Panc1 (cell line): ENCODE measurements at regions not wholly inside any gene's neighbourhood (a gene's known extent, or its start where the extent isn't known, plus 50 kb on each side); places are given as distances from the start of the nearest gene placed in this dataset.

ENCODE experiments used
- ATAC-seq: fragments of 200-7000 bp; cut with Tn5 transposase; 2 replicates; pipeline ENCODE4 v1.9.1; 2020; ENCODE audit warnings: mild to moderate bottlenecking, moderate library complexity
- BruUV-seq: library from RNA; stranded (reverse); fragments of 400-500 nt; replicated peaks from 2 replicates; lab custom pipeline; 2021; lab: Mats Ljungman, UMichigan
- CTCF ChIA-PET: fragments of 300-600 bp; sonication (Branson Sonifier 250); formaldehyde crosslinking; loops from one replicate; lab custom pipeline; 2022; ENCODE audit warnings: antibody characterized with exemption; lab: Charles Lee
- POLR2A ChIA-PET: fragments of 300-600 bp; sonication (Branson Sonifier 250); formaldehyde crosslinking; loops from one replicate; lab custom pipeline; 2022; ENCODE audit warnings: antibody characterized with exemption; lab: Charles Lee
- DNase-seq: peaks from one replicate; pipeline ENCODE4 v3.0.0-alpha.2; 2010; ENCODE audit warnings: low read depth, low spot score
- H3K27ac ChIP-seq: 2 replicates; pipeline ENCODE4 v1.5.1; 2011; ENCODE audit warnings: mild to moderate bottlenecking, low read length, inconsistent platforms
- H3K27me3 ChIP-seq: fragments of 200-500 bp; sonication (Bioruptor generic); 2 replicates; pipeline ENCODE4 v1.6.0; 2014; ENCODE audit warnings: low read length, inconsistent platforms; ENCODE audit not compliant: control insufficient read depth, insufficient read depth
- H3K36me3 ChIP-seq: fragments of 200-500 bp; sonication (Bioruptor generic); 2 replicates; pipeline ENCODE4 v1.5.1; 2014; ENCODE audit warnings: inconsistent platforms, mild to moderate bottlenecking, low read length, moderate library complexity; ENCODE audit not compliant: control insufficient read depth, insufficient read depth
- H3K4me1 ChIP-seq: 2 replicates; pipeline ENCODE4 v1.5.1; 2011; ENCODE audit warnings: inconsistent platforms, mild to moderate bottlenecking, low read length, moderate library complexity; ENCODE audit not compliant: control insufficient read depth, insufficient read depth
- H3K4me3 ChIP-seq, 2 experiments: 2 replicates each; pipeline ENCODE4 v1.5.1; 2011 to 2012; ENCODE audit warnings: low read depth in 2 of 2, low read length in 2 of 2, mild to moderate bottlenecking in 2 of 2, inconsistent platforms in 1 of 2, moderate library complexity in 1 of 2
- H3K9me3 ChIP-seq: fragments of 200-500 bp; sonication (Bioruptor generic); 2 replicates; pipeline ENCODE4 v1.5.1; 2014; ENCODE audit warnings: low read depth, mild to moderate bottlenecking, inconsistent platforms, low read length, moderate library complexity; ENCODE audit not compliant: control insufficient read depth, insufficient read depth
- POLR2AphosphoS5 ChIP-seq: IDR thresholded peaks from 2 replicates; pipeline ENCODE4 v1.6.1; 2012; ENCODE audit warnings: mild to moderate bottlenecking, low read depth, low read length, moderate library complexity
- SIN3A ChIP-seq: IDR thresholded peaks from 2 replicates; pipeline ENCODE4 v1.6.1; 2012; ENCODE audit warnings: low read depth, mild to moderate bottlenecking, low read length, moderate library complexity, borderline replicate concordance; ENCODE audit not compliant: insufficient read depth
- TCF7L2 ChIP-seq: IDR thresholded peaks from 2 replicates; pipeline ENCODE4 v1.6.1; 2011; ENCODE audit warnings: mild to moderate bottlenecking, low read depth, low read length, inconsistent platforms
- in situ Hi-C: cut with HindIII; loops from 2 replicates; pipeline ENCODE4 v1.10.0; 2016; ENCODE audit warnings: low sequenced_read_pairs, low pct_unique_long_range_greater_than_20kb
- intact Hi-C: fragments of 100-400 bp; cut with micrococcal nuclease; formaldehyde crosslinking; loops from one replicate; pipeline ENCODE4 v1.10.0; 2022; ENCODE audit not compliant: unreplicated experiment
- TF ChIP-seq, protein P1 (sequence below), 2 experiments: IDR thresholded peaks; 2 replicates each; pipeline ENCODE4 v1.6.1; 2011 to 2012; ENCODE audit warnings: low read depth in 2 of 2, control low read depth in 1 of 2, low read length in 1 of 2, mild to moderate bottlenecking in 1 of 2, moderate library complexity in 1 of 2; ENCODE audit not compliant: insufficient read depth in 1 of 2
- TF ChIP-seq, protein P2 (sequence below): fragments of 450-650 bp; IDR thresholded peaks from 2 replicates; pipeline ENCODE4 v1.5.1; 2017; ENCODE audit warnings: mild to moderate bottlenecking

DNA sequence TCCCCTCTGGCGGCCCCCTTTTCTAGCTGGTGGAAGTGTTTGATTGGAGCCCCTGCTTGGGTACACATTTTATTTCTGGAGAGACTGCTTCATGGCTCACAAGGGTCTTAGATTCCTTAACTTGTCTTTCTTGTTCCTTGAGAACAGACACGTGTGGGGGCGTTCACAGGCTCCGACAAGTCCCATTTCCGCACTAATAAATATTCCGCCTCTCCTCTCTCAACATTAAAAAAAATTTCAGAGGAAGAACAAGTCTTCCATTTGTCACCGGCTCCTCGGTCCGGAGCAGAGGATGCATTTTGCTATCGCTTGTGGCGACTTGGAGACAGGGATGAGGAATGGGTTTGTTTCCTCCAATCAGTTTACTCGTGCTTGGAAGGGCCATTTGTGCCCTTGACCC lies 134.0 kb upstream of the PODXL start:
- no TSS peak for BruUV-seq
- peaks cover 18% of the 10 kb centered on the region for H3K27me3 ChIP-seq
- intact Hi-C loops (loop anchor here (10.0 kb wide), 3 partner anchors 124 to 894 kb away; no protein-coding TSS in a partner anchor), in situ Hi-C loops (no loop called here)
- ChIA-PET CTCF (interaction anchor here (0.5 to 0.7 kb wide), 2 partner anchors 33 to 436 kb away, joined by 3 to 4 read pairs; no protein-coding TSS in a partner anchor), POLR2A (no interaction called here)
- no peaks in the 10 kb centered on the region for H3K9me3 ChIP-seq
- no peak overlapping the region for H3K27ac ChIP-seq
- ATAC-seq = no peak
- no peak overlapping the region for H3K4me3 ChIP-seq
- no peak for DNase-seq
- no peaks in the 10 kb centered on the region for H3K36me3 ChIP-seq
- no peaks in the 10 kb centered on the region for H3K4me1 ChIP-seq
- TF ChIP-seq, protein P1, sequence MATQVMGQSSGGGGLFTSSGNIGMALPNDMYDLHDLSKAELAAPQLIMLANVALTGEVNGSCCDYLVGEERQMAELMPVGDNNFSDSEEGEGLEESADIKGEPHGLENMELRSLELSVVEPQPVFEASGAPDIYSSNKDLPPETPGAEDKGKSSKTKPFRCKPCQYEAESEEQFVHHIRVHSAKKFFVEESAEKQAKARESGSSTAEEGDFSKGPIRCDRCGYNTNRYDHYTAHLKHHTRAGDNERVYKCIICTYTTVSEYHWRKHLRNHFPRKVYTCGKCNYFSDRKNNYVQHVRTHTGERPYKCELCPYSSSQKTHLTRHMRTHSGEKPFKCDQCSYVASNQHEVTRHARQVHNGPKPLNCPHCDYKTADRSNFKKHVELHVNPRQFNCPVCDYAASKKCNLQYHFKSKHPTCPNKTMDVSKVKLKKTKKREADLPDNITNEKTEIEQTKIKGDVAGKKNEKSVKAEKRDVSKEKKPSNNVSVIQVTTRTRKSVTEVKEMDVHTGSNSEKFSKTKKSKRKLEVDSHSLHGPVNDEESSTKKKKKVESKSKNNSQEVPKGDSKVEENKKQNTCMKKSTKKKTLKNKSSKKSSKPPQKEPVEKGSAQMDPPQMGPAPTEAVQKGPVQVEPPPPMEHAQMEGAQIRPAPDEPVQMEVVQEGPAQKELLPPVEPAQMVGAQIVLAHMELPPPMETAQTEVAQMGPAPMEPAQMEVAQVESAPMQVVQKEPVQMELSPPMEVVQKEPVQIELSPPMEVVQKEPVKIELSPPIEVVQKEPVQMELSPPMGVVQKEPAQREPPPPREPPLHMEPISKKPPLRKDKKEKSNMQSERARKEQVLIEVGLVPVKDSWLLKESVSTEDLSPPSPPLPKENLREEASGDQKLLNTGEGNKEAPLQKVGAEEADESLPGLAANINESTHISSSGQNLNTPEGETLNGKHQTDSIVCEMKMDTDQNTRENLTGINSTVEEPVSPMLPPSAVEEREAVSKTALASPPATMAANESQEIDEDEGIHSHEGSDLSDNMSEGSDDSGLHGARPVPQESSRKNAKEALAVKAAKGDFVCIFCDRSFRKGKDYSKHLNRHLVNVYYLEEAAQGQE (IDR thresholded peaks at IDR 0.05; ENCODE audit: insufficient read depth in 1 of 2, low read depth in 2 of 2, low read length in 1 of 2) = no peak
- TF ChIP-seq SIN3A (no peak), POLR2AphosphoS5 (no peak), TCF7L2 (no peak)
- TF ChIP-seq, protein P2, sequence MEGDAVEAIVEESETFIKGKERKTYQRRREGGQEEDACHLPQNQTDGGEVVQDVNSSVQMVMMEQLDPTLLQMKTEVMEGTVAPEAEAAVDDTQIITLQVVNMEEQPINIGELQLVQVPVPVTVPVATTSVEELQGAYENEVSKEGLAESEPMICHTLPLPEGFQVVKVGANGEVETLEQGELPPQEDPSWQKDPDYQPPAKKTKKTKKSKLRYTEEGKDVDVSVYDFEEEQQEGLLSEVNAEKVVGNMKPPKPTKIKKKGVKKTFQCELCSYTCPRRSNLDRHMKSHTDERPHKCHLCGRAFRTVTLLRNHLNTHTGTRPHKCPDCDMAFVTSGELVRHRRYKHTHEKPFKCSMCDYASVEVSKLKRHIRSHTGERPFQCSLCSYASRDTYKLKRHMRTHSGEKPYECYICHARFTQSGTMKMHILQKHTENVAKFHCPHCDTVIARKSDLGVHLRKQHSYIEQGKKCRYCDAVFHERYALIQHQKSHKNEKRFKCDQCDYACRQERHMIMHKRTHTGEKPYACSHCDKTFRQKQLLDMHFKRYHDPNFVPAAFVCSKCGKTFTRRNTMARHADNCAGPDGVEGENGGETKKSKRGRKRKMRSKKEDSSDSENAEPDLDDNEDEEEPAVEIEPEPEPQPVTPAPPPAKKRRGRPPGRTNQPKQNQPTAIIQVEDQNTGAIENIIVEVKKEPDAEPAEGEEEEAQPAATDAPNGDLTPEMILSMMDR = no peak

DNA sequence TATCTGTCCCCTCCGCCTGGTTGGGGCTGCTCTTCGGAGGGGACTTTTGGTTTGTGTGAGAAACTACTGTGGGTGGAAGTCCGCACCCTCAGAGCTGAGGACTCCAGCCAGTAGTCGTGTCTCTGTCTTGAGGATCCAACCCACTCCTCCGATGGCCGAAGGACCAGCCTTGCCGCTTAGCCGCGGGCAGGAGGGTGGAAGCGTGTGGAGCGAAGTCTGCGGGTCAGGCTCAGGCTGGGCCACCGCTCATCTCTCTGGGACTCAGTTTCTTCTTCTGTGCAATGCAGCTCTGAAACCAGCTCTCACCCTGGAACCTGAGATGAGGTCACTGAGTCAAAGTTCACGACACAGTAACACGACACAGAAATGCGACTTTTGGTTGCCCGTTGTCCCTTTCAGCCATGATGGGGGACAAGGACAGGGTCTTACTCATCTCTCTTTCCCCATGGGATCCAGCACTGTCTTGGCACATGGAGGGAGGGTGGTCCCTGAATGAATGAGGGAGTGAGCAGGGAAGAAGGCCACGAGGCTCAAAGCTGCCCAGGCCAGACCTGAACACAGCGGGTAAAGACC lies 133.3 kb upstream of the PODXL start:
- Histone ChIP-seq H3K4me3 (no peak overlapping the region), H3K4me1 (no peaks in the 10 kb centered on the region; the same call in 1 of the 2 replicates), H3K27me3 (peaks cover 25% of the 10 kb centered on the region), H3K36me3 (no peaks in the 10 kb centered on the region), H3K9me3 (no peaks in the 10 kb centered on the region), H3K27ac (no peak overlapping the region)
- intact Hi-C loops = loop anchor here (5.0 to 10.0 kb wide), 4 partner anchors 125 to 895 kb away; no protein-coding TSS in a partner anchor
- DNase-seq (no peak), ATAC-seq (no peak)
- BruUV-seq = no TSS peak
- POLR2A ChIA-PET = interaction anchor here (0.6 kb wide), 1 partner anchor 81 kb away, joined by 8 read pairs; no protein-coding TSS in a partner anchor
- CTCF ChIA-PET = interaction anchor here (0.5 to 1.3 kb wide), 5 partner anchors 12 to 891 kb away, joined by 4 to 6 read pairs (median 4); no protein-coding TSS in a partner anchor
- in situ Hi-C loops = no loop called here
- TF ChIP-seq POLR2AphosphoS5 (no peak), SIN3A (no peak), TCF7L2 (no peak)
- TF ChIP-seq, protein P2 = no peak
- TF ChIP-seq, protein P1 (IDR thresholded peaks at IDR 0.05; ENCODE audit: insufficient read depth in 1 of 2, low read depth in 2 of 2, low read length in 1 of 2) = no peak
